GM21447 (cell line): ENCODE measurements at regions not wholly inside any gene's neighbourhood (a gene's known extent, or its start where the extent isn't known, plus 50 kb on each side); places are given as distances from the start of the nearest gene placed in this dataset.

Source experiments
- ATAC-seq: cut with Tn5 transposase; IDR thresholded peaks from one replicate; pipeline ENCODE4 v1.9.1; 2021; ENCODE audit not compliant: unreplicated experiment

DNA sequence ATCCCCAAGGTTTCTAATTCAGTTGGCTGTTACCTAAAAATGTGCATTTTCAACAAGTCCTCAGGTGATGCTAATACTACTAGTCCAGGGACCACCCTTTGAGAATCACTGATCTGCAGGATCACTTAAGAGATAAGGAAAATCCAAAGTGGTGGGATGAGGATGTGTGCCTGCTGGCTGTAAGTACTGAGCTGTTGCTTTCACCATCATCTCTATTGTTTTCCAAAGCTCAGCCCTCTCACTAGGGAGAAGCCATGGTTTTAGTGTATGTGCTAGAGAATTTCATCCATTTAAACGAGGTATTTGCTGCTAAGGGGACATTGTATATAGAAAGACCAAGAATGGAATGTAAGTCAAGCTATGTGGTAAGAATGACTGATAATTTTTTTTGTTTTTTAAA, 202.3 kb downstream of the KIF21A start:
- no peak for ATAC-seq

DNA sequence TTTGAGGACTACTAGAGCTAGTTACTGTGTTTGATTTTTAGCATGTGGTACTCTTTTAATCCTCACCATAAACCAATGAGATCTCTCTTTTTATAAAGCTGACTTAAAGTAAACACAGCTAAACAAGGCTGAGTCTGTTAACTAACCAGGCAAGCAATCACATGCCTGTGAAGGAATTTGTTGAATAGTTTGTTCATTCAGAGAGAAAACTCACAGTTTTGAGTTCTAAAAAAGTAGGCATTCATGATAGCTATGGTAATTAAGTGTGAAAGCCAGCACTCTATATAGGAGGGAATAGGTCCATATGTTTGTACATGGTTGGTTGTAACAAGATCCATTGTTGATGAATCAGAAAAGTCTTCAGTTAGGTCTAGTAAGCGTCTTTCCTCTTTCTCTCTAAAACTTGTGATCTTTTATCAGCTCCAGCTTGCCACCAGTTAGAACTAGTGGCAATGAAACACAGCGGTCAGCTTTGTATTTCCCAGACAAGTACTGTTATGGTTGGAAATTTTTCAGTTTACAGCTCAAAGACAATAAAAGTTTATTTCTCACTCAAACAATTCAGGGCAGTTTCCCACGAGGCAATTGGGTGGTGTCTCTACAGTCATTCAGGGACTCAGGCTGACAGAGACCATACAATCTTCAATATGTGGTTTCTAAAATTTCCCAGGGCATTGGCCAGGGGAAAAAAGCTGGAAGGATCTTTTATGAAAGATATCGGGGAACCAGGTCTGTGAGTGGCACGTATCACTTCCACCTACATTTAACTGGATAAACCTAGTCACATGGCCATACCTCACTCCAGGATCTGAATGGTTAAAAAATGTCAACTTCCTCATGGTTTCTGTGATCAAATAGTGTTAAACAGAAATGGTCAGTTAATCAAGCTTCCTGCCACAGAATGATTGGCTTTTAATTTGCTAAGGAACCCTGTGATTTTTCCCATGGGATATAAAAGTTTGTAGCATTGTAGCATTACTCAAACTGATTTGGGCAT, 203.1 kb downstream of the KIF21A start:
- ATAC-seq = no peak

DNA sequence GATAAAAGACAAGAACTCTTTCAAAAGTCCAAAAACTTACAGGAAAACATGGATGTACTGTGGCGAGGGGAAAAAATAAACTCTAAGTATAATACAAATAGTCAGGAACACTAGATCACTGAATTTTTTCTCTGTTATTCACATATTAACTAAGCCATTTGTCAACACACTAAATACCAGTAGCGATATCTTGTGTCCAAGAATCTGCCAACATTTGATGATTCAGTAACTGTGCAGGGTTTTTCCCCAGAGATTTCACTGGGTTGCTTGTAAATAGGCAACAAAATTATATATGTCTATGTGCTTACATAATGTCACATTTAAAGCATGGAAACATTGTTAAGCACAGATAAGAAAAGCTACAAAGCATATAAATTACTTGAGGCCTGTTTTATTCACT, 205.9 kb downstream of the KIF21A start:
- ATAC-seq = no peak

DNA sequence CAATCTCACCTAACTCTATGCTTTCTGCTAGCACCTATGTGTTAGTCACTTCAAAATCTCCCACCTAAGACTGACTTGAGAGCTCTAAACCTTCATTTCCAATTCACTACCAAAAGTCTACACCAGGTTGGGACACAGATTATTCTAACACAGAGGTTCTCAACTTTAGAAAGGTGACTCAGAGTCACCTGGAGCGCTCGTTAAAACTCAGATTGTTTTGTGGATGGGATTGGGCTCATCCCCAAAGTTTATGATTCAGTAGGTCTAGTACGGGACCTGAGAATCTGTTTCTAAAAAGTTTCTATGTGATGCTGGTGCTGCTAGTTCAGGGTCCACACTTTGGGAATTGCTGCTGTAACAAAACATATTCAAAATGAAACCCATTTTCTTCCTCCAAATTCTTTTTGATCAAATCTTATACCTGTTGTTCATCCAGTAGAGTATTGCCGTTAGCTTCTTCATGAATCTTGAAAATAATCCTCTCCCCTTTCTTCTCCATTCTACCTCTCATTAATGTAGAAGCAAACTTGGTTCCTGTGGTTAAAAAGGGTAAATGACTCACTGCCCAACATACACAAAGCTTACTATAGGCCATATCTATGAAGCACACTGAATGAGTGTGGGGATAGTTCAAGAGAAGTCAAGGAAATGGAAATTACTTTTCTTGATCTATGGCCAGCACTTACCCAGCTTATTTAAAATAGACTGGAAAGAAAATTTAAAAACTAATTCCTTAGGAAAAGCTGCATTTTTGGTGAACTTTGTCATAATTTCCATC, 206.7 kb downstream of the KIF21A start:
- no peak for ATAC-seq

DNA sequence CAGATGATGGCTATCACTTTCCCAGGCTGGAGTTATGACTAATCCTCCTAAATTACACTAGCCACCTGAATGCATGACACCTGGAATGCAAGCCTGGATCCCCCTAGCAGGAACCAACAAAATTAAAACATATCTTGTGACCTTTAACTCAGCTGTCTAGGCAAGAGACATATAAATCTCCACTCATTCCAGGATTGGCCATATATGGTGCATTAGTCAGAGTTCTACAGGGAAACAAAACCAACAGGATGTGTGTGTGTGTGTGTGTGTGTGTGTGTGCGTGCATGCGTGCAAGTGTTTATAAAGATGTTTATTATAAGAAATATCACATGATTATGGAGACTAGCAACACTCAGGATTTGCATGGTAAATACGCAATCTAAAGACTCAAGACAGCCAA, 212.8 kb downstream of the KIF21A start:
- ATAC-seq = no peak

DNA sequence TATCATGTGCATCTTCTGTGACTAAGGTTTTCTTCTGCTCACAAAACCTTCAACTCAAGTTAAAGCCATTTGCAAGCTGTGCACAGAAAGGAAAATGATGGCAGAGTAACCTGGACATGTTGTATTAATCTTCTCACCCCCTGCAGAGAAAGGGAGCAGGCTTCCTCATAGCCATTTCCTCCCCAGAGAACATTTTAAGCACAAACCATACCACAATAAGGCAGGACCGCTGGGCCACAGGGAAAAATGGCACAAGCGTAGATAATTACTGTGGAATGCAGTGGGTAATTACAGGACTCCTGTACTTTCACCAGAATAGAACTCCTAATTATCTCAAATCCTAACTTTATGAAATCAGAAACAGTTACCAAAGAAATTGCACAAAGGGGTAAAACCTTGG, 215.7 kb downstream of the KIF21A start:
- no peak for ATAC-seq

DNA sequence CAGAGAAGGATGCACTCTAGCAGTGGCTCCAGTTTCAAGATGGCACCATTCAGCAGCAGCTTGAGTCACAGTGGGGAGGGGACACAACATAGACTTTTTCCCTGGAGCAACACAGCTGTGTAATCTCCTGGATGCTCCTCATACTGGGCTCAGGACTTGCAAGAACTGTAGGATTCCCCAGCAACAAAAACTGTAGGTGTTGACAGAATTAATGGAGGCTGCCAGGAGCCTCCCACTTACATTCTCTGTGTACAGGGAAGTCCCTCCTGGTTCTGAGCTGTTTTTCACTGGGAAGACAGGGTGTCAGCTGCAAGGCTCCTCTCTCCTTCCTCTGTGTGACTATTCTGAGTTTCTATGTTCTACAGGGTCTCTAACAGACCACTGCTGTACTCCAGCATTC, 217.9 kb downstream of the KIF21A start:
- no peak for ATAC-seq

DNA sequence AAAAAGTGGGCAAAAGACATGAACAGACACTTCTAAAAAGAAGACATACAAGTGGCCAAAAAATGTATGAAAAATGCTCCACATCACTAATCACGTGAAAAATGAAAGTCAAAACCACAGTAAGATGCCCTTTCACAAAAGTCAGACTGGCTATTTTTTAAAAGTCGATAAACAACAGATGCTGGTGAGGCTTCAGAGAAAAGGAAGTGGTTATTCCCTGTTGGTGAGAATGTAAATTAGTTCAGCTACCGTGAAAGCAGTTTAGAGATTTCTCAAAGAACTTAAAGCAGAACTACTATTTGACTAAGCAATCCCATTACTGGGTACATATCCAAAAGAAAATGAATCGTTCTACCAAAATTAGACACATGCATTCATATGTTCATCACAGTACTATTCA, 237.0 kb downstream of the KIF21A start:
- peak; percentile 81 for ATAC-seq

DNA sequence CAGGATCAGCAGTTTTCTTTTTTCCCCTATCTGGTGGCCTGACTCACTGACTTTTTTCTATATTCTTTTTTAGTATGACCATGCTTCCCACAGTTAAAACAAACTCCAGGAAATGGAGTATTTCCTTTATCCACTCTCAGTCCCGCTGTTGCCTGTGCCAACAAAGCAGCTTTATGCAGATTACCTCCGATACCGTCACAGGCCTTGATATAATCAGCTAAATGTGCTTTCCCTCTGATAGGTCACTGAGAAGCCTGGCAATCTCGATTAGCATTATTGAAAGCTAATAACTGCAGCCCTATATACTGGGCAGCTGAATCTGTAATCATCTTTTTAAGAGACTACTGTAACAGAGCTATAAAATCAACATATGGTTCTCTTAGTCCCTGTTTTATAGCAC, 243.6 kb downstream of the KIF21A start:
- no peak for ATAC-seq

DNA sequence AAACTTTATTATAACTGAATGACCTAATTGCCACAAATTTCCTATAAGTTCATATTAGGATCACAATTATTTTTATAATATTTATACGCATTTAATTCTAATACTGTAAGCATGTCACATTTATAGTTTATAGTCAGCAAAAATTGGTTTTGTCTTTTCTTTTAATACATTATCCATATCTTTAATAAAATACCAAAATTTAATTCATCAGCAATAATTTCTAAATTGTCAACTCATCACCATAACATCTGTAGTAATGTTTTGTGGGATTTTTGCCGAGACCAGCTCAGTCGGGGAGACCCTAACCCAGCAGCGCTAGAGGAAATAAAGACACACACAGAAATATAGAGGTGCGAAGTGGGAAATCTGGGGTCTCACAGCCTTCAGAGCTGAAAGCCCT, 254.2 kb downstream of the KIF21A start:
- ATAC-seq = no peak

DNA sequence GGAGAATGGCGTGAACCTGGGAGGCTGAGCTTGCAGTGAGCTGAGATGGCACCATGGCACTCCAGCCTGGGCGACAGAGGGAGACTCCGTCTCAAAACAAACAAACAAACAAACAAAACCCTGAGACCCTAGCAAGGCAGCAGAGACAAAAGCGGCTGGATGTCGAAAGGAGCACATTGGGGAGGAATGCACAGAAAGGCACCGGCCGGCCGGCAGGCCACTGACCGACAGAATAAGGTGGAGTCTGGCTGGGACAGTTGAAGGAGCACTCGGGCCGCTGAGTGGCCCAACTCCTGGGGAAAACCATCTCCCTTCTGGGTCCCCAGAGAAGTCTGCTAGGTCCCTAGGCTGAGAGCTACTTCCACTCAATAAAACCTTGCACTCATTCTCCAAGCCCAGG, 256.2 kb downstream of the KIF21A start:
- ATAC-seq = no peak

DNA sequence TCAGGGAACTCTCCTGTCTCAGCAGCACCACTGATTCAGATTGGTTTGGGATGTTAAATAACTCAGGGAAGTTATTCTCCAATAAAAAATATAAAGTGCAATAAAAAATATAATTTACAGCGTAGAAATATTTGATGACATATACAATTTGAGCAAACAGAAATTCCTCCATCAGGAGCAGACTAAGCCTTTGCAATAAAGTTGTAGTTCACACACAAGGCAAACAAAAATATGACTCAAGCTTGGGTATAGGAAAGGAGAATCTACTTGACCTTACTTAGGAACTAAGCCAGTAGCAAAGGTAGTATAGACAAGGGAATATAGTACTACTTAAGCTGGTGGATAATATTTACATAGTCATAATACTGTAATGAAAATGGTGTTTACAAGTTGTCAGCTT, 264.1 kb downstream of the KIF21A start:
- ATAC-seq = no peak

DNA sequence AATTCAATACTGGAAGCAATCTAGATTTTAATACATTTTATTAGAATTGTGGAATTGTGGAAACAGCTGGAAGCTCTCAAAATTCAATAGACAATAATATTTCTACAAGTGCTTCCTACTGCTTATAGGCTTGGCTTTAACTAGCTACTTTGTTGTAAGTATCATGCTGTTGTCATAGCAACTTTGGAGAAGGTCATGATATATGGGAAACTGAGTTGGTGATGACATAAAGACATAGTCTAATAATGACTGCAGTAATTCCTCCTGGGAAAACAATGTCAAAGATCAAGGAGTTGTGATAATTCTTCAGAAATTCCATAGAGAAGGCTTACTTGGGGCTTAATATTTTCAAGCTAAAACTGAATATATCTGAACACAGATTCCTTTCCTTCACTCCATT, 266.6 kb downstream of the KIF21A start:
- ATAC-seq = no peak

DNA sequence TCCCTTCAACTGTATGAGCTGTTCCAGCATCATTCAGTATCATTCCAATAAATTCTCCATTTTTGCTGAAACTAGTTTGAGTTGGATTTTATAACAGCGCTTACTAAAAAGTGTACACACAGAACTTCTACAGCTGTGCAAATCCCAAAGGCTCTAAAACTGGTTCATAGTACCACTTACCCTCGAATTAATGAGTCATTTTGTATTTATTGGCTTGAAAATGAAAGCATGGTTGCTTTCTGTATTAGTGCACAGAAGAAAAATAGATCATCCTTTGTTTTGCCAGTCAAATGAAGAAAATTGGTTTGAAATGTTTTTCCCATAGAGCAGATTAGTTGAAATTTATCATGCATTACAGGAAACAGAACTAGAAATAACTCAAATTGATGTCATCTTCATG, 268.3 kb upstream of the CPNE8 start:
- peak; percentile 67 for ATAC-seq

DNA sequence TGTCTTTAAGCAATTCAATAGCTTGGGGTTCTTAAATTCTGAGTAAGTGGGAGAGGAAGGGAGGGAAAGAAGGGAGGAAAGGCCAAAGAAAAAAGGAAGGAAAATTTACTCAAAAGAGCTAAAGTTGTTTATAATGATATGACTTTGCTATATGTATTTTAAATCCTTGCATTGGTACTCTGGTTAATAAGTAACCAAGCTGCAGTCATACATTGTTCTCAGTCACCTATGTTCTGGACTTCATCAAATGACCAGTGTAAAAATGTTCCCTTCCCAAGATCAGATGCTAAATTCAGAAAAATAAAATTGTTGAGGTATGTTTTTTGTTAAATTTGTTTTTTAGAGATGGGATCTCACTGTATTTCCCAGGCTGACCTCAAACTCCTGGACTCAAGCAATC, 259.9 kb upstream of the CPNE8 start:
- no peak for ATAC-seq

DNA sequence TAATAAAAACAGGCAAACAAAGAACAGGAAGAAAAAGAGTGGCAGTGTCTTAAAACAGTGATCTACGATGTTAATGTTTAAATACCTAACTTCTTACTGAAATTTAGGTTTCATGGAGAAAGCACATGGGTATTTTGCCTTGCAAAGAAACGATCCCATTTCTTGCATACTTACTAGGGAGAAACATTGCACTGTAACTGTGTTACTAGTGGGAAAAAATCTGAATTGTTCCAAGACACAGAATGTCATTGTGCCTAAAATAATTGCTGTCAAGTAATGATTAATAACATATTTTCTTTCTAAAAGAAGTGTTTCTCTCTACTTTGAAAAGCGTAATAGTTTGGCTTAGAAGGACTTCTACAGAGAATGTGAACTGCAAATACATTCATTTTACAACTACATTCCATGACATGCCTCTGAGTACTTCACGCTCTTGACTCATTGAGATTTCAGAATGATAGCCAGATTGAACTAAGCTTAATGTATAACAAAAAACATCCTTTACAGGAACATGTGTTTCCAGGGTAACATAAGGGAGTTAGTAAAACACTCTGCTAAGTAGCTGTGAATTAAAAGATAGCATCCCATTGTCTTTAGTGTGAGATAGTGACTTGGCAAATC, 256.2 kb upstream of the CPNE8 start:
- ATAC-seq = no peak

DNA sequence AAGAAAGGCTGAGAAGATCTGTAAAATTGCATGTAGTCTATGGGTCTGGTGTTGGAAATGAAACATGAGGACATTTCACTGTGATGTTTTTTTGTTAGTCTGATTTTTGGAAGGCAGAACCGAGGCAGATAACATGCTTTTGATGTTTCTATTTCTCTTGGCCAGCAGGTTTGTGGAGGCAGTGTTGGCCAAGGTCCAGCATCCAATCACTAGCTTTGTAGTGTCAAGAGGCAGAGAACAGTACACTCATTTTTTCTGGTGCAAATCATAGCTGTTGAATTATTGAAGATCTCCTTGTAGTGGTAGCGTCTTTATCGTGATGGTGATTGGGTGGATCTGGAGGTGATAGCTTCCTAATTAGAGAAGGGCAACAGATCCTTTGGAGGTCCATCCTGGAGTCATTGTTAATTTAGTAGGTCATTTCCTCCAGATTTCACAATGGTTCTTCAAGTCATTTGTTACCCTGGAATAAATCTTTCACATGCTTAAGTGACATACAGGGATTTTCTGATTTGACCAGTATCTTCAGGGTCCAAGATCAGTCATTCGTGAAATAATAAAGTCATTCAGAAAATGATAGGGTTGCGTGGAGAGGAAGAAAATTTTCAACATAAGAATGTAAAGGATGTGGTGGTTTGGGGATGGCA, 252.4 kb upstream of the CPNE8 start:
- ATAC-seq = no peak

DNA sequence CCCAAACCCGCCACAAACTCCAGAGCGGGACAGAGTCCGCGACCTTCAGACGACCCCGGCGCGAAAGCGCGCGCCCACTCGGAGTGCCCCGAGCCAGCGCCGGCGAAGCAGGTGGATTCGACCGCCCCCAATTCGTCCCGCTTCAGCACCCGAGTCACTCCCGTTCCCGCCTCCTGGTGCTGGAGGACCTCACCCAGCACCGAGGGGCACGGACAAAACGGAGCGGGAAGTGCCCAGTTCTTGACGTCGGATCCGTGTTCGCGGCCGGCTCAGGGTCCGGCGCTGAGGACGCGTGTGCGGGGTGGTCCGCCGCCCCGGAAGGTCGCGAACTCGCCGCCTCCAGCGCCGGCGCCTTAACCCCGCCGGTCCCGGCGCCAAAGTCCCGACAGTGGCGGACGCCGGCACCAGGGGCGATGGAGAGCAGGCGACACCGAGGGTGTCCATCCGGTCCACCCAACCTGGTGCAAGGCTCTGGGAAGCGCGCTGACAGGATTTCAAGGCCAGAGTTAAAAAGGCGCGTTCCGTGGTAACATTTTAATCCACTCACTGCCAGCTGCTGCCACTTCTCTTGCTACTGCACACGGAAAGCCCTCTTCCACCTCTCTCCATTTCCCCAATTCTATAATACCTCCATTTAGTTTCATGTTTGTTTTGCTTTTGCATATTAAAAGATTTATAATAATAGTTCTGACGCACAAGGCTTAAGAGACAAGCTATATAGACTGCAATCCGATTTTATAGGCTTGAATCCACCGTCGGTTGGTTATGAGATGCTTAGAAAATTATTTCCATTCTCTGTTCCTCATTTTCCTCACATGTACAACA, 240.0 kb upstream of the CPNE8 start:
- ATAC-seq = peak; percentile 89

DNA sequence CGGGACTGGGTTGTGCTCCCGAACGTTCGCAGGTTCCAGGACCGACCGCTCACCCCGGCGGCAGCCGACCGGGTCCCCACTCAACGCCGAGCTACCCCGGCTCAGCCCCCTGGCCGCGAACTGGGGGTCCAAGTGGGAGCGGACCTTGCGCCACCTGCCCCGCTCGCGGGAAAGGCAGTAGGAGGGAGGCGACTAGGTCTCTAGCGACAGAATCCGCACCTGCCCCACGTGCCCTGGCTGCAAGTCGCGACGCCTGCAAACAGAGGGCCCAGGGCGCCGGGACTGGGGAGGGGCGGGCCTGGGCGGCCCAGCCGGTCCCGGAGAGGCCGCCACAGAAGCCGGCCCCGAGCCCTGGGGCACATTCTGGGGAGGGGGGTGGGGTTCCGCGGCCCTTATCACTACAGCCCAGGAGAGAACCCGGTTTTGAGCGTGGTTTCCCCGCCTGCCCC, 239.2 kb upstream of the CPNE8 start:
- ATAC-seq = no peak

DNA sequence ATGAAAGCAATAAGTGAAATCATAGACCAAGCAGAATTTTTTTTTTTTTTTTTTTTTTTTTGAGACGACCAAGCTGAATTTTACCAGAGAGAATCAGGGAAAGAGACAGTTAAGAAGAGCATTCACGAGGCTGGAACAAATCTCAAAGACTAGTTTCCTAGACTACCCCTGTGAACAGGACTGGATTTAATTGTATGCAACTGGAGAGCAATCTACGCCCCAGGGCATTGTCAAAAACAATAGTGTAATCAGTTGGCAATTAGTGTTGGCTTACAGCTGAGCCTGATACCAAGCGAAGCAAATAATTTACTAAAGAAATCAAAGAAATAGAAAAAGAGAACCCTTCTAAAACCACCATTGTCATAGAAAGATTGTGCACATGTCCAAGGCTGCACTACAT, 232.9 kb upstream of the CPNE8 start:
- no peak for ATAC-seq
